ENCODE measurements at regions not wholly inside any gene's neighbourhood (a gene's known extent, or its start where the extent isn't known, plus 50 kb on each side); places are given as distances from the start of the nearest gene placed in this dataset.

DNA sequence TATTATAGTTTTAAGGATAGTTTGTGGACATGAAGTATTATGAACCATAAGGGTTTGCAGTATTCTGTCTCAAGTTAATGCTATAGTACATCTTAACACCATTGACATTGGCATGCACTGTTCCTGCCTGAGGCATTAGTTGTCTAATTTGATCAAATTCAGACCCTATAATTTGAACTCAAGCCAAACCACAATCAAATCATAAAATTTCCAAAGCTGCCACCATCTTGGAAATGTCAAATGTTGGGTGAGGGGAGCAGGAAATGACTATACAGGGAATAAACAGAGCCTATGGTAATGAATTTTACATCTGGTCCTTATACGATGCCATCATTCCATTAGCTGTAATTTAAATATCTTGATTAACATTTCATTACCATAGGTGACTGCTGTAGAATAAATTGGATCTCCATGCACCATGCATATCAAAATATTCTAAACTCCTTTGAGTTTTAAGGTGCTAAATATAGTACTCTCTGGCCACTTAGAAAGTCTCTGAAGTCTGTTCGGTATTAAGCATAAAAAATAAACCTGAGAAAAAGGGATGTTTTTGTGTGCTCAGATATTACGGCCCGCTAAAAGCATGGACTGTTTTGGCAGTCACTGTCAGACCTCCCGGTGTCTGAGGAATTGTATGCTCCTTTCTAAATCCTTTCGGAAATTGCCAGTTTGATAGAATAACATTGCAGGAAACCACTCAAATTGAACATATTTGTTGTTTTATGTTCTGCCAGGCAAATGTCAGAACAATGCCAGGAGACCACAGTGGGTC is 257.7 kb downstream of the SPRY2 start:
- RAD21 ChIA-PET (ENCODE audit: low non-redundant PET in 1 of 2, low total read pairs in 2 of 2, uncharacterized antibody in 2 of 2, unreplicated experiment in 2 of 2), result no interaction called here
- no TSS peak for BruUV-seq (replicated peaks)

More for the DNA sequence above, 257.7 kb downstream of the SPRY2 start:
- no peaks in the 10 kb centered on the region for H3K36me3 ChIP-seq (ENCODE audit: control insufficient read depth in 1 of 2, insufficient read depth in 2 of 2, low read length in 2 of 2)
- ChIA-PET CTCF (no interaction called here), POLR2A (no interaction called here)
- H3K27me3 ChIP-seq (ENCODE audit: insufficient read depth, low read length), result no peaks in the 10 kb centered on the region
- H3K9me2 ChIP-seq (ENCODE audit: insufficient read depth), result no peaks in the 10 kb centered on the region
- H3K4me1 ChIP-seq (ENCODE audit: control insufficient read depth in 1 of 2, insufficient read depth in 2 of 2, low read length in 2 of 2), result peaks cover 3 to 9% of the 10 kb centered on the region in 2 experiments; a peak in 3 of 4 replicates
- H2AFZ ChIP-seq (ENCODE audit: low read depth, low read length, poor library complexity, severe bottlenecking), result no peak overlapping the region
- TF ChIP-seq CEBPB (IDR thresholded peaks at IDR 0.05; ENCODE audit: low read depth) (no peak), CBX3 (IDR thresholded peaks at IDR 0.05; ENCODE audit: low read depth) (no peak), SP1 (IDR thresholded peaks at IDR 0.05; ENCODE audit: low read depth) (no peak), EZH2phosphoT487 (IDR thresholded peaks at IDR 0.05; ENCODE audit: borderline replicate concordance) (no peak), YY1 (IDR thresholded peaks at IDR 0.05; ENCODE audit: extremely low read depth, insufficient replicate concordance, low read depth, low read length) (no peak), JUND (IDR thresholded peaks at IDR 0.05) (no peak)
- TF ChIP-seq, protein P1, sequence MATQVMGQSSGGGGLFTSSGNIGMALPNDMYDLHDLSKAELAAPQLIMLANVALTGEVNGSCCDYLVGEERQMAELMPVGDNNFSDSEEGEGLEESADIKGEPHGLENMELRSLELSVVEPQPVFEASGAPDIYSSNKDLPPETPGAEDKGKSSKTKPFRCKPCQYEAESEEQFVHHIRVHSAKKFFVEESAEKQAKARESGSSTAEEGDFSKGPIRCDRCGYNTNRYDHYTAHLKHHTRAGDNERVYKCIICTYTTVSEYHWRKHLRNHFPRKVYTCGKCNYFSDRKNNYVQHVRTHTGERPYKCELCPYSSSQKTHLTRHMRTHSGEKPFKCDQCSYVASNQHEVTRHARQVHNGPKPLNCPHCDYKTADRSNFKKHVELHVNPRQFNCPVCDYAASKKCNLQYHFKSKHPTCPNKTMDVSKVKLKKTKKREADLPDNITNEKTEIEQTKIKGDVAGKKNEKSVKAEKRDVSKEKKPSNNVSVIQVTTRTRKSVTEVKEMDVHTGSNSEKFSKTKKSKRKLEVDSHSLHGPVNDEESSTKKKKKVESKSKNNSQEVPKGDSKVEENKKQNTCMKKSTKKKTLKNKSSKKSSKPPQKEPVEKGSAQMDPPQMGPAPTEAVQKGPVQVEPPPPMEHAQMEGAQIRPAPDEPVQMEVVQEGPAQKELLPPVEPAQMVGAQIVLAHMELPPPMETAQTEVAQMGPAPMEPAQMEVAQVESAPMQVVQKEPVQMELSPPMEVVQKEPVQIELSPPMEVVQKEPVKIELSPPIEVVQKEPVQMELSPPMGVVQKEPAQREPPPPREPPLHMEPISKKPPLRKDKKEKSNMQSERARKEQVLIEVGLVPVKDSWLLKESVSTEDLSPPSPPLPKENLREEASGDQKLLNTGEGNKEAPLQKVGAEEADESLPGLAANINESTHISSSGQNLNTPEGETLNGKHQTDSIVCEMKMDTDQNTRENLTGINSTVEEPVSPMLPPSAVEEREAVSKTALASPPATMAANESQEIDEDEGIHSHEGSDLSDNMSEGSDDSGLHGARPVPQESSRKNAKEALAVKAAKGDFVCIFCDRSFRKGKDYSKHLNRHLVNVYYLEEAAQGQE (IDR thresholded peaks at IDR 0.05; ENCODE audit: low read depth), result no peak
- no peak overlapping the region for H3K9ac ChIP-seq (ENCODE audit: low read length)
- no peak overlapping the region for H3K27ac ChIP-seq (ENCODE audit: low read depth, low read length)
- DNase-seq (ENCODE audit: low read depth, low spot score) (no peak), ATAC-seq (no peak)
- H3K4me2 ChIP-seq (ENCODE audit: low read length), result peak overlapping the region; percentile 45; the same call in 1 of the 2 replicates
- no peaks in the 10 kb centered on the region for H4K20me1 ChIP-seq (ENCODE audit: insufficient read depth)
- intact Hi-C loops (cut with micrococcal nuclease), result no loop called here
- no peaks in the 10 kb centered on the region for H3K79me2 ChIP-seq (ENCODE audit: insufficient read depth, low read length)
- no peaks in the 10 kb centered on the region; a peak in 1 of 4 replicates for H3K9me3 ChIP-seq (ENCODE audit: control insufficient read depth in 1 of 2, insufficient read depth in 1 of 2, low read depth in 1 of 2, low read length in 2 of 2)
- no peak overlapping the region for H3K4me3 ChIP-seq (replicated peaks in 1 of 2; ENCODE audit: low read depth in 1 of 2, low read length in 2 of 2)
